LNCAP (cell line): ENCODE measurements at regions not wholly inside any gene's neighbourhood (a gene's known extent, or its start where the extent isn't known, plus 50 kb on each side); places are given as distances from the start of the nearest gene placed in this dataset.

Experiments used
- TF ChIP-seq, protein P1 (sequence below): fragments of 450-650 bp; IDR thresholded peaks from 2 replicates; pipeline ENCODE4 v1.5.1; 2017; ENCODE audit warnings: mild to moderate bottlenecking

DNA sequence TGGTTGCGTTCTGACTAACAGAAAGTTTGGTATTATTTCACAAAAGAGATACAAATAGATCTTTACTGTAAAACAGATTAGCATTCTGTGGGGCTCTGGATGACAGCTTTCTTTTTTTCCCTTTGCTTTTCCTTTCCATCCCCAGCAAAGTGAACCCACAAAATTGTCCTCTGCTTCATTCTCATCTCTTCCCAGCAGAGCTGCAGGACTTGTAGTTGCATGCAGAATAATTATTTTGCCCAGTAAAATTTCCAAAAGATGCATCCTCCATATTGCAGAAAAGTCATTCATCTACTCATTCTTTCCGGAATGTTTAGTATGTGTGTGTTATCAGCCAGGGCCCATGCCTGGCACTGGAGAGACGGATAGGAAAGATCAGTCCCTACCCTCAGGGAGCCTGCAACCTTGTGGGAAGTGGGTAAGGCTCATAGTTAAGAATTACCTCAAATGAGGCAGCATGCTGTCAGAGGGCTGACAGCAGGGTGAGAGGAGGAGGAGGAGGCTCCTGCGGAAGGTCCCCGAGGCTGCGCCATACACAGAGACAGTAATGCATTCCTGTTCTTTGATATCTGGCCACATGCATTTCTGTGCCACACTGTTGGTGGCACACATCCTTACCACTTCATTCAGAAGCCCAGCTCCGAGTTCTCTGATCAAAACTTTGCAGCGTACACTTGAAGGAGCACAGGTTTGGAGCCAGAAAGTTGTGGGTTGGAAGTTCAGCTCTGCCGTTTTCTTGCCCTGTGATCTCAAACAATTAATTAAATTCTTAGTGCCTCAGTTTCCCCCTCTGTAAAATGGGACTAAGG lies 225.4 kb downstream of the MYCN start:
- TF ChIP-seq, protein P1, sequence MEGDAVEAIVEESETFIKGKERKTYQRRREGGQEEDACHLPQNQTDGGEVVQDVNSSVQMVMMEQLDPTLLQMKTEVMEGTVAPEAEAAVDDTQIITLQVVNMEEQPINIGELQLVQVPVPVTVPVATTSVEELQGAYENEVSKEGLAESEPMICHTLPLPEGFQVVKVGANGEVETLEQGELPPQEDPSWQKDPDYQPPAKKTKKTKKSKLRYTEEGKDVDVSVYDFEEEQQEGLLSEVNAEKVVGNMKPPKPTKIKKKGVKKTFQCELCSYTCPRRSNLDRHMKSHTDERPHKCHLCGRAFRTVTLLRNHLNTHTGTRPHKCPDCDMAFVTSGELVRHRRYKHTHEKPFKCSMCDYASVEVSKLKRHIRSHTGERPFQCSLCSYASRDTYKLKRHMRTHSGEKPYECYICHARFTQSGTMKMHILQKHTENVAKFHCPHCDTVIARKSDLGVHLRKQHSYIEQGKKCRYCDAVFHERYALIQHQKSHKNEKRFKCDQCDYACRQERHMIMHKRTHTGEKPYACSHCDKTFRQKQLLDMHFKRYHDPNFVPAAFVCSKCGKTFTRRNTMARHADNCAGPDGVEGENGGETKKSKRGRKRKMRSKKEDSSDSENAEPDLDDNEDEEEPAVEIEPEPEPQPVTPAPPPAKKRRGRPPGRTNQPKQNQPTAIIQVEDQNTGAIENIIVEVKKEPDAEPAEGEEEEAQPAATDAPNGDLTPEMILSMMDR: no peak

DNA sequence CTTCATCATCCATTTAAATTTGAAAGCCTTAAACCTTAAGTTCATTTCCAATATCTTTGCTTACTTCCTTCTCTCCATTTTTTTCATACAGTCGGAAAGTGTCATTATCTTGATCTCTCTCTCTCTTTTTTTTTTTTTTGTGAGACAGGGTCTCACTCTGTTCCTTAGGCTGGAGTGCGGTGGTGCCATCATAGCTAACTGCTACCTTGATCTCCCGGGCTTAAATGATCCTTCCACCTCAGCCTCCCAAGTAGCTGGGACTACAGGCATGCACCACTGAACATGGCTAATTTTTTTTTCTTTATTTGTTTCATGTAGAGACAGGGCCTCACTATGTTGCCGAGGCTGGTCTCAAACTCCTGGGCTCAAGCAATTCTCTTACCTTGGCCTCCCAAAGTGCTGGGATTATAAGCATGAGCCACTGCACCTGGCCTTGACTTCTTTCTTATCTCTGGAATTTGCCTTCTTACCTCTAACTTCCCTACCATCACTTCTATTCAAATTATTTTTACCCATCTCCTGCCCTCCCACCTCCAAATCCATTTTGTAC lies 222.2 kb downstream of the MYCN start:
- TF ChIP-seq, protein P1: no peak

DNA sequence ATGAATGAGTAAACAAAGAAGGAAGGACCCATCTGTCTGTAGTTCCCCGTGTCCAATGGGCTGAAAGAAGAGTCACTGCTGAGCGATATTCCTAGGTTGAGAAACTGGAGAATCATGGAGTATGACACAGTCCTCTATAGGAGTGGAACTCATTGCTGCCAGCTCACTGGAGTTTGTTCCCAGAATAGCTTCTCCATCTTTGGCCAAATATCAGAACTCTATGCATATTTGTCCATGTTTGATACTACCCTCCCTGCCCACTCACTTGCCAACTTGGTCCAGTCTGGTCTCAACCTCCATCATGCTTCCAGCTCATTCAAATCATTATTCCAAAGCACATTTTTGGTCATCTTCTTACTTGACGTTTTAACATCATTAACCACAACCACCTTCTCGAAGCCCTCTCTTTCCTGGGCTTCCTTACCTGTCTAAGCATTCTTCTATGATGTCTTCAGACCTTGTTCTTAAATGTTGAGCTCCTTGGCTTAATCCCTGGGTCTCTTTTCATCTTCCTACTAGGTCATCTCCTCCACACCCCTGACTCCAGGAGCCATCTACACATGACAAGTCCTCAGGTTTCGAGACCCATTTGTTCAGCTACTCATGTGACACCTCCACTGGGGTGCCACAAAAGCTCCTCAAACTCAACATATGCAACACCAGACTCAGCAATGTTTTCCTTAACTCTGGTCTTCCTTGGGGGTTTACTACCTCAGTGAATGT lies 221.6 kb downstream of the MYCN start:
- TF ChIP-seq, protein P1: no peak

DNA sequence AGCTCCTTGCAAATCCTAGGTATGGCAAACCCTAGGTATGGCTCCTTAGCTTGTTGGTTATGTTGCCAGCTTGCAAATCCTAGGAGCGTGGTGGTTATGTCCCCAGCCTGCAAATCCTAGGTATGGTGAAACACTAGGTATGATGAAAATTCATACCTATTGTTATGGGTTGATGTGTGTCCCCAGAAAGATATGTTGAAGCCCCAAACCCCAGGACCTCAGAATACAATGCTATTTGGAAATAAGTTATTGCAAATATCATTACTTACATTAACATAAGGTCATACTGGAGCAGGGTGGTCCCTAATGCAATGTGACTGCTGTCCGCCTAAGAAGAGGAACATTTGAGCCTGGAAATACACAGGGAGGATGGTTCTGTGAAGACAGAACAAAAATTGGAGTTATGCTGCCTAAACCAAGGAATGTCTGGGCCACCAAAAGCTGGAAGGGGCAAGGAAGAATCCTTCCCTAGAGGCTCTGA lies 220.8 kb downstream of the MYCN start:
- TF ChIP-seq, protein P1: no peak

DNA sequence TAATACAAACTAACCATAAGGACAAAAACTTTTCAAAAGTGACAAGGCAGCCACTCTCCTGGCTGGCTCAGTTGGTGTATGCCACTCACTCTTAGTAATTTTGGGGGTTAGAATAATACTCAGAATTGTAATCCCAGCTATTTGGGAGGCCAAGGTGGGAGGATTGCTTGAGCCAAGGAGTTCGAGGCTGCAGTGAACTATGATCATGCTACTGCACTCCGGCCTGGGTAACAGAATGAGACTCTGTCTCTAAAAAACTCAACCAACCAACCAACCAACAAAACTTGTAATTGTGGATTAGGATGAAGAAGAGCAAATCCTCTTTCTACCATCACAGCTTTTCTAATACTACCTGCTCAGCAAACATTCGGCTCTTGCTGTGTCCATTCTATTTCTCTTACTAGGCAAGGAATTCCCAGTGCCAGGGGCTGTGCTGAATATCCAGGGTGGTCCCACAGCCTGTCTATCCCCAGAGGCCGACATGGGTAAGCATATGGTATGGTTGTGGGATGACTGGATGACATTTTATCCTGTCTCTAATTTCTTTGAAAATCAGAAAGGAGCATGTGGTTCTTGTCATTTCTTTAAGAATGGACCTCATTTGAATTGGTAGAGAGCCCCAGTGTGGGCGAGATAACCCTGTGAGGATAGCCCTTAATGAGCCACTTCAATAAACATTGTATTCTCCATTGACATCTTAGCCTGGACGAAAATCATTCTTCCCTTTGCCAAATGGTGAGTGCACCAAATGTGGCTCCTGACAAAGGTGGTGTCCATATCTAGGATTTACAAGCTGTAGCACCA lies 220.1 kb downstream of the MYCN start:
- TF ChIP-seq, protein P1: no peak

DNA sequence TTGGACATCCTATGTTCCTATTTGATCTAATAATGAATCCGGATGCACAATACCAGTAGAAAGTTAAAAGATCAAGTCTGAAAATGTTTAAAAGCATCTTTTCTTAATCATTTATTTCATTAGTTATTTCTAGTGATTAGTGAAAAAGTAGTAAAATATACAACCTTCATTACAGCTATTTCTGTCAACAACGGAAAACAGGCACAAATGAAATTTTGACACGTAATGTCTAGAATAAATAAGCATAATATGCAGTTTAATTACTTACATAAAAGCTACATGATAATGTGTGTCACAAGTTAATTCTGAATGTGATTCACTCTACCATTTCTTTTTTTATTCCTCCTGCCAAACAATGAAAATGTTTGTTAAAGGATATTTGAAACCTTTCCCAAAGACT lies 216.1 kb downstream of the MYCN start:
- TF ChIP-seq, protein P1: no peak

DNA sequence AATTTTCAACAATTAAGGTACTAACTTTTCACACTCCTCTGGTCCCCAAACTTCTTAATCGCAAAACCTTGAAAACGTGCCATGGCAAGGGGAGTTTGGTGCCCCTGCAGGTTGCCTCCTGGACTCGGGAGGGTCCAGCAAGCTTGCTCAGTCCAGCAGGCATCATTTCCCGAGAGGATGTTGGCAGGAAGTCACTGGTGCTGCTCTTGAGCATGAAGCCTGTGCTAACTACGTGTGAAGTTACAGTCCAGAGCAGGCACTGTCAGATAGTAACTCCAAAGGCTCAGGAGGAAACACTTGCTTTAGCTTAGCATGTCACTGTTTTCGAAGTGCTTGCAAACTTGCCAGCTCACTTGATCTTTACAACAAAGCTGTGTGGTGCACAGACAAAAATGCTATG lies 215.4 kb downstream of the MYCN start:
- TF ChIP-seq, protein P1: no peak
